ENCODE measurements at regions not wholly inside any gene's neighbourhood (a gene's known extent, or its start where the extent isn't known, plus 50 kb on each side); places are given as distances from the start of the nearest gene placed in this dataset.

- H3K4me1 ChIP-seq (ENCODE audit: control insufficient read depth, insufficient read depth, low read length): peaks cover 30% of the 10 kb centered on the region
- no peak overlapping the region for H3K27ac ChIP-seq (ENCODE audit: low read depth, low read length)
- H3K4me3 ChIP-seq (ENCODE audit: low read depth, low read length): no peak overlapping the region
- H3K9ac ChIP-seq (ENCODE audit: low read length): no peak overlapping the region
- H3K36me3 ChIP-seq (ENCODE audit: control insufficient read depth, insufficient read depth, low read length): no peaks in the 10 kb centered on the region
- H3K9me3 ChIP-seq (ENCODE audit: control insufficient read depth, insufficient read depth, low read depth, low read length): no peaks in the 10 kb centered on the region
- no peaks in the 10 kb centered on the region; the same call in 1 of the 2 replicates for H3K27me3 ChIP-seq (ENCODE audit: control insufficient read depth, insufficient read depth, low read length)
These were observed 243.4 kb downstream of the RHOU start for GRCh38 chr1:228978484-228979324.

GRCh38 chr1:228979325-228979699, 244.0 kb downstream of the RHOU start:
- Histone ChIP-seq H3K27ac (ENCODE audit: low read depth, low read length) (no peak overlapping the region), H3K4me1 (ENCODE audit: control insufficient read depth, insufficient read depth, low read length) (peaks cover 30% of the 10 kb centered on the region), H3K9ac (ENCODE audit: low read length) (no peak overlapping the region), H3K9me3 (ENCODE audit: control insufficient read depth, insufficient read depth, low read depth, low read length) (no peaks in the 10 kb centered on the region), H3K36me3 (ENCODE audit: control insufficient read depth, insufficient read depth, low read length) (no peaks in the 10 kb centered on the region), H3K4me3 (ENCODE audit: low read depth, low read length) (no peak overlapping the region), H3K27me3 (ENCODE audit: control insufficient read depth, insufficient read depth, low read length) (no peaks in the 10 kb centered on the region; the same call in 1 of the 2 replicates)

GRCh38 chr1:228979774-228980173, 244.5 kb downstream of the RHOU start:
- Histone ChIP-seq H3K36me3 (ENCODE audit: control insufficient read depth, insufficient read depth, low read length) (no peaks in the 10 kb centered on the region), H3K4me3 (ENCODE audit: low read depth, low read length) (no peak overlapping the region), H3K4me1 (ENCODE audit: control insufficient read depth, insufficient read depth, low read length) (peaks cover 30% of the 10 kb centered on the region), H3K9me3 (ENCODE audit: control insufficient read depth, insufficient read depth, low read depth, low read length) (no peaks in the 10 kb centered on the region), H3K27me3 (ENCODE audit: control insufficient read depth, insufficient read depth, low read length) (no peaks in the 10 kb centered on the region; the same call in 1 of the 2 replicates), H3K9ac (ENCODE audit: low read length) (no peak overlapping the region), H3K27ac (ENCODE audit: low read depth, low read length) (no peak overlapping the region)

- Histone ChIP-seq H3K36me3 (ENCODE audit: control insufficient read depth, insufficient read depth, low read length) (no peaks in the 10 kb centered on the region), H3K4me3 (ENCODE audit: low read depth, low read length) (no peak overlapping the region), H3K27ac (ENCODE audit: low read depth, low read length) (no peak overlapping the region), H3K27me3 (ENCODE audit: control insufficient read depth, insufficient read depth, low read length) (no peaks in the 10 kb centered on the region; the same call in 1 of the 2 replicates), H3K4me1 (ENCODE audit: control insufficient read depth, insufficient read depth, low read length) (peaks cover 30% of the 10 kb centered on the region), H3K9me3 (ENCODE audit: control insufficient read depth, insufficient read depth, low read depth, low read length) (peaks cover 3% of the 10 kb centered on the region; the same call in 1 of the 2 replicates), H3K9ac (ENCODE audit: low read length) (no peak overlapping the region)
These were observed 245.1 kb downstream of the RHOU start for GRCh38 chr1:228980232-228980937.

- peaks cover 23% of the 10 kb centered on the region for H3K4me1 ChIP-seq (ENCODE audit: control insufficient read depth, insufficient read depth, low read length)
- no peak overlapping the region for H3K4me3 ChIP-seq (ENCODE audit: low read depth, low read length)
- H3K9ac ChIP-seq (ENCODE audit: low read length): no peak overlapping the region
- H3K9me3 ChIP-seq (ENCODE audit: control insufficient read depth, insufficient read depth, low read depth, low read length): peaks cover 3% of the 10 kb centered on the region; the same call in 1 of the 2 replicates
- H3K27ac ChIP-seq (ENCODE audit: low read depth, low read length): no peak overlapping the region
- H3K36me3 ChIP-seq (ENCODE audit: control insufficient read depth, insufficient read depth, low read length): no peaks in the 10 kb centered on the region
- H3K27me3 ChIP-seq (ENCODE audit: control insufficient read depth, insufficient read depth, low read length): no peaks in the 10 kb centered on the region; the same call in 1 of the 2 replicates
These were observed 247.4 kb downstream of the RHOU start for GRCh38 chr1:228982637-228983036.

GRCh38 chr1:228983231-228983660, 248.0 kb downstream of the RHOU start:
- Histone ChIP-seq H3K4me3 (ENCODE audit: low read depth, low read length) (no peak overlapping the region), H3K27me3 (ENCODE audit: control insufficient read depth, insufficient read depth, low read length) (no peaks in the 10 kb centered on the region; the same call in 1 of the 2 replicates), H3K36me3 (ENCODE audit: control insufficient read depth, insufficient read depth, low read length) (no peaks in the 10 kb centered on the region), H3K4me1 (ENCODE audit: control insufficient read depth, insufficient read depth, low read length) (peaks cover 21% of the 10 kb centered on the region), H3K9me3 (ENCODE audit: control insufficient read depth, insufficient read depth, low read depth, low read length) (peaks cover 3% of the 10 kb centered on the region; the same call in 1 of the 2 replicates), H3K27ac (ENCODE audit: low read depth, low read length) (no peak overlapping the region), H3K9ac (ENCODE audit: low read length) (no peak overlapping the region)

GRCh38 chr1:228983661-228984060, 248.4 kb downstream of the RHOU start:
- Histone ChIP-seq H3K9ac (ENCODE audit: low read length) (no peak overlapping the region), H3K27me3 (ENCODE audit: control insufficient read depth, insufficient read depth, low read length) (no peaks in the 10 kb centered on the region; the same call in 1 of the 2 replicates), H3K27ac (ENCODE audit: low read depth, low read length) (no peak overlapping the region), H3K4me1 (ENCODE audit: control insufficient read depth, insufficient read depth, low read length) (peaks cover 19% of the 10 kb centered on the region), H3K9me3 (ENCODE audit: control insufficient read depth, insufficient read depth, low read depth, low read length) (peaks cover 3% of the 10 kb centered on the region; the same call in 1 of the 2 replicates), H3K4me3 (ENCODE audit: low read depth, low read length) (no peak overlapping the region), H3K36me3 (ENCODE audit: control insufficient read depth, insufficient read depth, low read length) (no peaks in the 10 kb centered on the region)

GRCh38 chr1:228984107-228984506, 248.8 kb downstream of the RHOU start:
- Histone ChIP-seq H3K4me1 (ENCODE audit: control insufficient read depth, insufficient read depth, low read length) (peaks cover 18% of the 10 kb centered on the region), H3K9me3 (ENCODE audit: control insufficient read depth, insufficient read depth, low read depth, low read length) (peaks cover 3% of the 10 kb centered on the region; the same call in 1 of the 2 replicates), H3K27ac (ENCODE audit: low read depth, low read length) (no peak overlapping the region), H3K4me3 (ENCODE audit: low read depth, low read length) (no peak overlapping the region), H3K36me3 (ENCODE audit: control insufficient read depth, insufficient read depth, low read length) (no peaks in the 10 kb centered on the region), H3K27me3 (ENCODE audit: control insufficient read depth, insufficient read depth, low read length) (no peaks in the 10 kb centered on the region; the same call in 1 of the 2 replicates), H3K9ac (ENCODE audit: low read length) (no peak overlapping the region)

- peaks cover 17% of the 10 kb centered on the region; the same call in 1 of the 2 replicates for H3K4me1 ChIP-seq (ENCODE audit: control insufficient read depth, insufficient read depth, low read length)
- peaks cover 3% of the 10 kb centered on the region; the same call in 1 of the 2 replicates for H3K9me3 ChIP-seq (ENCODE audit: control insufficient read depth, insufficient read depth, low read depth, low read length)
- no peak overlapping the region for H3K27ac ChIP-seq (ENCODE audit: low read depth, low read length)
- no peak overlapping the region for H3K9ac ChIP-seq (ENCODE audit: low read length)
- no peaks in the 10 kb centered on the region for H3K36me3 ChIP-seq (ENCODE audit: control insufficient read depth, insufficient read depth, low read length)
- no peak overlapping the region for H3K4me3 ChIP-seq (ENCODE audit: low read depth, low read length)
- H3K27me3 ChIP-seq (ENCODE audit: control insufficient read depth, insufficient read depth, low read length): no peaks in the 10 kb centered on the region; the same call in 1 of the 2 replicates
These were observed 249.7 kb downstream of the RHOU start for GRCh38 chr1:228984646-228985631.

- peaks cover 3% of the 10 kb centered on the region; the same call in 1 of the 2 replicates for H3K9me3 ChIP-seq (ENCODE audit: control insufficient read depth, insufficient read depth, low read depth, low read length)
- no peaks in the 10 kb centered on the region for H3K36me3 ChIP-seq (ENCODE audit: control insufficient read depth, insufficient read depth, low read length)
- no peak overlapping the region for H3K27ac ChIP-seq (ENCODE audit: low read depth, low read length)
- H3K4me1 ChIP-seq (ENCODE audit: control insufficient read depth, insufficient read depth, low read length): peaks cover 21% of the 10 kb centered on the region; the same call in 1 of the 2 replicates
- no peak overlapping the region for H3K9ac ChIP-seq (ENCODE audit: low read length)
- no peak overlapping the region for H3K4me3 ChIP-seq (ENCODE audit: low read depth, low read length)
- no peaks in the 10 kb centered on the region for H3K27me3 ChIP-seq (ENCODE audit: control insufficient read depth, insufficient read depth, low read length)
These were observed 250.4 kb downstream of the RHOU start for GRCh38 chr1:228985661-228986060.

Data from HUES6 (cell line).